Activated T-helper 17 cell treated with anti-CD3 and anti-CD28 coated beads, Interleukin-2, amount 50 U/mL, for 72 hours (primary cell): ENCODE measurements at regions not wholly inside any gene's neighbourhood (a gene's known extent, or its start where the extent isn't known, plus 50 kb on each side); places are given as distances from the start of the nearest gene placed in this dataset.
"Not testable (repeated sequence)": the region's sequence is repeated elsewhere in the genome, so short reads cannot be mapped to it uniquely, and the experiment has no call there.

Source experiments
- ATAC-seq: fragments of 150-1000 bp; cut with Tn5 transposase; replicated peaks from 2 replicates; pipeline ENCODE4 v1.10.0; 2021; ENCODE audit warnings: mild to moderate bottlenecking, moderate library complexity
- H3K27ac Mint-ChIP-seq: one replicate; pipeline ENCODE4 v1.8.0; 2022; ENCODE audit warnings: mixed read lengths
- H3K27me3 Mint-ChIP-seq: one replicate; pipeline ENCODE4 v1.8.0; 2022; ENCODE audit warnings: mixed read lengths
- H3K36me3 Mint-ChIP-seq: one replicate; pipeline ENCODE4 v1.8.0; 2022; ENCODE audit warnings: low read depth, mild to moderate bottlenecking, mixed read lengths
- H3K4me1 Mint-ChIP-seq: one replicate; pipeline ENCODE4 v1.8.0; 2022; ENCODE audit warnings: mixed read lengths
- H3K4me3 Mint-ChIP-seq: one replicate; pipeline ENCODE4 v1.8.0; 2022; ENCODE audit warnings: mild to moderate bottlenecking, mixed read lengths
- H3K9me3 Mint-ChIP-seq: one replicate; pipeline ENCODE4 v1.8.0; 2022; ENCODE audit warnings: mixed read lengths

GRCh38 chr9:1880038-1880565 is 135.0 kb upstream of the SMARCA2 start:
- no peak overlapping the region for H3K4me3 Mint-ChIP-seq
- peak; percentile 34 for ATAC-seq
- H3K27ac Mint-ChIP-seq, result no peak overlapping the region
- H3K4me1 Mint-ChIP-seq, result peaks cover 25% of the 10 kb centered on the region
- no peaks in the 10 kb centered on the region for H3K9me3 Mint-ChIP-seq
- H3K36me3 Mint-ChIP-seq, result no peaks in the 10 kb centered on the region
- H3K27me3 Mint-ChIP-seq, result peaks cover 7% of the 10 kb centered on the region

GRCh38 chr9:1881708-1882295 is 133.3 kb upstream of the SMARCA2 start:
- Mint-ChIP-seq H3K4me1 (peaks cover 8% of the 10 kb centered on the region), H3K27ac (no peak overlapping the region), H3K36me3 (no peaks in the 10 kb centered on the region), H3K4me3 (no peak overlapping the region), H3K9me3 (no peaks in the 10 kb centered on the region), H3K27me3 (peaks cover 8% of the 10 kb centered on the region)
- ATAC-seq, result no peak

GRCh38 chr9:1882711-1883403 is 132.3 kb upstream of the SMARCA2 start:
- Mint-ChIP-seq H3K4me1 (no peaks in the 10 kb centered on the region), H3K36me3 (no peaks in the 10 kb centered on the region), H3K27ac (no peak overlapping the region), H3K27me3 (peaks cover 5% of the 10 kb centered on the region), H3K4me3 (no peak overlapping the region), H3K9me3 (no peaks in the 10 kb centered on the region)
- ATAC-seq, result no peak

- no peaks in the 10 kb centered on the region for H3K9me3 Mint-ChIP-seq
- no peaks in the 10 kb centered on the region for H3K4me1 Mint-ChIP-seq
- peaks cover 5% of the 10 kb centered on the region for H3K27me3 Mint-ChIP-seq
- no peak overlapping the region for H3K4me3 Mint-ChIP-seq
- no peak for ATAC-seq
- H3K27ac Mint-ChIP-seq, result no peak overlapping the region
- no peaks in the 10 kb centered on the region for H3K36me3 Mint-ChIP-seq
Observed at GRCh38 chr9:1890201-1890600, 124.9 kb upstream of the SMARCA2 start.

GRCh38 chr9:1890816-1891215 is 124.3 kb upstream of the SMARCA2 start:
- Mint-ChIP-seq H3K36me3 (no peaks in the 10 kb centered on the region), H3K4me3 (no peak overlapping the region), H3K27me3 (peaks cover 5% of the 10 kb centered on the region), H3K9me3 (no peaks in the 10 kb centered on the region), H3K4me1 (no peaks in the 10 kb centered on the region), H3K27ac (no peak overlapping the region)
- no peak for ATAC-seq

GRCh38 chr9:1903080-1903704 is 112.0 kb upstream of the SMARCA2 start:
- not testable (repeated sequence) for H3K27me3 Mint-ChIP-seq, H3K4me1 Mint-ChIP-seq, H3K4me3 Mint-ChIP-seq, H3K27ac Mint-ChIP-seq, ATAC-seq, H3K36me3 Mint-ChIP-seq
- peaks cover 20% of the 10 kb centered on the region for H3K9me3 Mint-ChIP-seq

GRCh38 chr9:1907465-1907864 is 107.7 kb upstream of the SMARCA2 start:
- no peaks in the 10 kb centered on the region for H3K27me3 Mint-ChIP-seq
- no peak overlapping the region for H3K4me3 Mint-ChIP-seq
- no peak overlapping the region for H3K27ac Mint-ChIP-seq
- ATAC-seq, result no peak
- no peaks in the 10 kb centered on the region for H3K4me1 Mint-ChIP-seq
- H3K9me3 Mint-ChIP-seq, result peaks cover 9% of the 10 kb centered on the region
- no peaks in the 10 kb centered on the region for H3K36me3 Mint-ChIP-seq

GRCh38 chr9:1909322-1909721 is 105.8 kb upstream of the SMARCA2 start:
- no peaks in the 10 kb centered on the region for H3K36me3 Mint-ChIP-seq
- H3K4me3 Mint-ChIP-seq, result no peak overlapping the region
- no peaks in the 10 kb centered on the region for H3K27me3 Mint-ChIP-seq
- H3K27ac Mint-ChIP-seq, result no peak overlapping the region
- no peaks in the 10 kb centered on the region for H3K9me3 Mint-ChIP-seq
- ATAC-seq, result no peak
- no peaks in the 10 kb centered on the region for H3K4me1 Mint-ChIP-seq

- no peak for ATAC-seq
- Mint-ChIP-seq H3K27me3 (no peaks in the 10 kb centered on the region), H3K4me3 (no peak overlapping the region), H3K4me1 (no peaks in the 10 kb centered on the region), H3K36me3 (no peaks in the 10 kb centered on the region), H3K27ac (no peak overlapping the region), H3K9me3 (no peaks in the 10 kb centered on the region)
Observed at GRCh38 chr9:1910269-1910811, 104.8 kb upstream of the SMARCA2 start.

- ATAC-seq, result no peak
- H3K4me3 Mint-ChIP-seq, result no peak overlapping the region
- H3K9me3 Mint-ChIP-seq, result no peaks in the 10 kb centered on the region
- H3K27ac Mint-ChIP-seq, result no peak overlapping the region
- H3K36me3 Mint-ChIP-seq, result no peaks in the 10 kb centered on the region
- peaks cover 14% of the 10 kb centered on the region for H3K27me3 Mint-ChIP-seq
- H3K4me1 Mint-ChIP-seq, result no peaks in the 10 kb centered on the region
Observed at GRCh38 chr9:1913631-1914330, 101.4 kb upstream of the SMARCA2 start.

- Mint-ChIP-seq H3K27ac (no peak overlapping the region), H3K9me3 (no peaks in the 10 kb centered on the region)
Observed at GRCh38 chr9:1916095-1916494, 99.1 kb upstream of the SMARCA2 start.

GRCh38 chr9:1916655-1917054 is 98.5 kb upstream of the SMARCA2 start:
- H3K4me3 Mint-ChIP-seq, result no peak overlapping the region
- H3K27me3 Mint-ChIP-seq, result peaks cover 25% of the 10 kb centered on the region
- no peaks in the 10 kb centered on the region for H3K4me1 Mint-ChIP-seq
- no peak overlapping the region for H3K27ac Mint-ChIP-seq
- no peaks in the 10 kb centered on the region for H3K9me3 Mint-ChIP-seq
- no peak for ATAC-seq
- no peaks in the 10 kb centered on the region for H3K36me3 Mint-ChIP-seq

More at GRCh38 chr9:1916095-1916494, 99.1 kb upstream of the SMARCA2 start:
- H3K27me3 Mint-ChIP-seq, result peaks cover 25% of the 10 kb centered on the region
- no peak overlapping the region for H3K4me3 Mint-ChIP-seq
- ATAC-seq, result no peak
- H3K4me1 Mint-ChIP-seq, result no peaks in the 10 kb centered on the region
- no peaks in the 10 kb centered on the region for H3K36me3 Mint-ChIP-seq

GRCh38 chr9:1917396-1917935 is 97.7 kb upstream of the SMARCA2 start:
- no peaks in the 10 kb centered on the region for H3K4me1 Mint-ChIP-seq
- ATAC-seq, result no peak
- no peaks in the 10 kb centered on the region for H3K9me3 Mint-ChIP-seq
- H3K36me3 Mint-ChIP-seq, result no peaks in the 10 kb centered on the region
- H3K27me3 Mint-ChIP-seq, result peaks cover 25% of the 10 kb centered on the region
- no peak overlapping the region for H3K4me3 Mint-ChIP-seq
- H3K27ac Mint-ChIP-seq, result no peak overlapping the region

- Mint-ChIP-seq H3K4me3 (no peak overlapping the region), H3K9me3 (no peaks in the 10 kb centered on the region), H3K36me3 (no peaks in the 10 kb centered on the region), H3K27ac (no peak overlapping the region), H3K27me3 (peaks cover 25% of the 10 kb centered on the region), H3K4me1 (no peaks in the 10 kb centered on the region)
- ATAC-seq, result no peak
Observed at GRCh38 chr9:1918108-1918507, 97.0 kb upstream of the SMARCA2 start.
